ENCODE measurements at regions not wholly inside any gene's neighbourhood (a gene's known extent, or its start where the extent isn't known, plus 50 kb on each side); places are given as distances from the start of the nearest gene placed in this dataset.

DNA sequence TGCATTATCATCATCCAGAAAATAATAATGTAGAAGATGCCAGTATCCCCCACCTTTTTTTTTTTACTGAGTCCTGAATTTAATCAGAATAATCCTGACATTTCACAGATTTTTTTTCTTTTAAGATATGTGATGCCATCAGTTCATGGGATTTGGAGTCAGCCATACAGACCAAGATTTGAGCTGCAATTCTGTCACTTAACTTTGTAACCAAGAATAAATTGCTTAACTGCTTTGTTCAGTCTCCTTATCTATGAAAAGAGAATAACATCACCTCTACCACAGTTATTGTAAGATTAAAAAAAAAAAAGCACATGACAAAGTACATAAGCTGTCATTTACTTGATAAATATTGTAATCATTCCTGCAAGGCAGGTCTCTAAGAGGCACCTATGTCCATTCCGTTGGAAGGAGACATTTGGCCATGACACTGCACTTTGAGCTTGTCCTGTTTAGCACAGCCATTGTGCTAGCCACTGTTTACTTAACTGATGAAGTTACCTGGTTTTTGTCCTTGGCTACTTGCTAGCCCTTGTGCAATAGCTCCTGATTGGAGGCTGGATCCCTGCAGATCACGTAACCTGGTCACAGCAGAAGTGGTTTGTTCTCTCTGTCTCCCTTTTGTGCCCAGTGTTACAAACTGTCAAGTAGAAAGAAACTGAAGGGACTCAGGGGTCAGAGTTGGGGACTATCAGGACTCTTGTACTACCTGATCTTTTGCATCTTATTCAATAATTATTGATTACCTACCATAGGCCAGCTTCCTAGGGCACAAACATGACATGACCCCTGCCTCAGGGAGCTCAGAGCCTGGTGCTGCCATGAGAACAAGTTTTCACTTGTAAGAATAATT is 306.0 kb downstream of the WDR72 start:
- H3K18ac ChIP-seq (ENCODE audit: low read length), result no peak overlapping the region
- H3K79me1 ChIP-seq (ENCODE audit: low read length), result no peaks in the 10 kb centered on the region
- no peaks in the 10 kb centered on the region for H3K36me3 ChIP-seq (ENCODE audit: control insufficient read depth, insufficient read depth, low read length)
- H3K56ac ChIP-seq (ENCODE audit: low read length), result no peak overlapping the region
- H3K27me3 ChIP-seq (ENCODE audit: insufficient read depth, low read length, poor library complexity), result no peaks in the 10 kb centered on the region
- H2BK120ac ChIP-seq (ENCODE audit: low read depth, low read length), result no peak overlapping the region
- no peaks in the 10 kb centered on the region for H3K79me2 ChIP-seq (ENCODE audit: control insufficient read depth, insufficient read depth, low read length)
- no peak overlapping the region for H2AK5ac ChIP-seq (ENCODE audit: low read length)
- no peak overlapping the region for H2BK15ac ChIP-seq (replicated peaks; ENCODE audit: low read depth)
- DNase-seq, result no peak
- H3K4me2 ChIP-seq (ENCODE audit: low read length), result no peak overlapping the region
- no peak overlapping the region for H3K4ac ChIP-seq (ENCODE audit: low read depth, low read length)
- no peak overlapping the region for H3K27ac ChIP-seq (ENCODE audit: low read depth, low read length)
- no peak overlapping the region for H3K23ac ChIP-seq (ENCODE audit: low read length)
- H3K4me3 ChIP-seq (ENCODE audit: low read length), result no peak overlapping the region
- no peaks in the 10 kb centered on the region for H3K4me1 ChIP-seq (ENCODE audit: control insufficient read depth, low read depth, low read length)
- no peak overlapping the region for H3K9ac ChIP-seq (ENCODE audit: low read length)
- WGBS (ENCODE audit: extremely low coverage, insufficient coverage, low lambda C conversion rate), result no CpG with 5 or more reads among the region's 2 CpGs
- no peak overlapping the region for H4K5ac ChIP-seq (ENCODE audit: low read length)
- H4K8ac ChIP-seq (ENCODE audit: low read depth, low read length), result no peak overlapping the region
- no peak overlapping the region for H2BK5ac ChIP-seq (ENCODE audit: low read length)

DNA sequence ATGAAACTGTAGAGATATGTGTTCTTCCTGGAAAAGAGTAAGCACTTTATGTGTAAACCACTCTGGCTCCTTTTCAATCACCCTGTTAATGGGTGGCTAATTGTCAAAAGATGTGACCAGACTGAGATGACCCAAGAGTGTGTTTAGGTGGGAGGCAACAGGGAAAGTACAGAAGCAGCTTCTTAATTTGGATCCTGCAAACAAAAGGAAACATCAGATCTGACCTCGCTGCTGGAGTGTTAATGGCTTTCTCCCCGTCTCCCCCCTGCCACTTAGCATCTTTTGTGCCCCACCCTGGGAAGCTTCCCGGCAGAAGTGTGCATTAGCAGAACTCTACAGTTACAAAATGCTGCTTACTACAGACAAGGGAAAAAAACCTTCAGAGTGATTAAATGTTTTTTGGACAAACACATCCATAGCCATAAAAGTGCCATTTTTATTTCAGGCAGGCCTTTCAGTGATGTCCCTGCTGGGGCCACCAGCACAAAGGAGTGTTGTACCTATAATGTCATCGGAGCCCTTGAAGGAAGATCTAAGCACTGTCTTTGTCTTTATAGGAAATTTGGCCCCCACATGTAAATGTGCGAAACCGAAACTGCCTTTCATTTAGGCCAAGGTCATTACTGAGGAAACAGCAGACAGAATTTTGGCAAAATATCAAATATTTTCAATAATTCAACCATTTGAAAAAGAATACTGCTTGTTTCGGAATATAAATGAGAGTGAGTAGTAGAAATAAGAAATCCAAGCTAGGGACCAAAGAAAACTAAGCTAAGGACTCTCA is 311.0 kb downstream of the WDR72 start:
- no peaks in the 10 kb centered on the region for H3K27me3 ChIP-seq (ENCODE audit: insufficient read depth, low read length, poor library complexity)
- H2BK5ac ChIP-seq (ENCODE audit: low read length), result no peak overlapping the region
- peak; percentile 56 for DNase-seq
- no peak overlapping the region for H3K4me2 ChIP-seq (ENCODE audit: low read length)
- no peak overlapping the region for H2BK15ac ChIP-seq (replicated peaks; ENCODE audit: low read depth)
- H3K4ac ChIP-seq (ENCODE audit: low read depth, low read length), result no peak overlapping the region
- H3K9ac ChIP-seq (ENCODE audit: low read length), result no peak overlapping the region
- no CpG with 5 or more reads among the region's 7 CpGs for WGBS (ENCODE audit: extremely low coverage, insufficient coverage, low lambda C conversion rate)
- H2BK120ac ChIP-seq (ENCODE audit: low read depth, low read length), result no peak overlapping the region
- H3K18ac ChIP-seq (ENCODE audit: low read length), result no peak overlapping the region
- H3K79me2 ChIP-seq (ENCODE audit: control insufficient read depth, insufficient read depth, low read length), result no peaks in the 10 kb centered on the region
- H2AK5ac ChIP-seq (ENCODE audit: low read length), result no peak overlapping the region
- H3K4me3 ChIP-seq (ENCODE audit: low read length), result no peak overlapping the region
- no peak overlapping the region for H4K8ac ChIP-seq (ENCODE audit: low read depth, low read length)
- no peaks in the 10 kb centered on the region for H3K79me1 ChIP-seq (ENCODE audit: low read length)
- no peak overlapping the region for H3K27ac ChIP-seq (ENCODE audit: low read depth, low read length)
- H3K23ac ChIP-seq (ENCODE audit: low read length), result no peak overlapping the region
- H3K56ac ChIP-seq (ENCODE audit: low read length), result no peak overlapping the region
- no peaks in the 10 kb centered on the region for H3K36me3 ChIP-seq (ENCODE audit: control insufficient read depth, insufficient read depth, low read length)
- H4K5ac ChIP-seq (ENCODE audit: low read length), result no peak overlapping the region
- no peaks in the 10 kb centered on the region for H3K4me1 ChIP-seq (ENCODE audit: control insufficient read depth, low read depth, low read length)

DNA sequence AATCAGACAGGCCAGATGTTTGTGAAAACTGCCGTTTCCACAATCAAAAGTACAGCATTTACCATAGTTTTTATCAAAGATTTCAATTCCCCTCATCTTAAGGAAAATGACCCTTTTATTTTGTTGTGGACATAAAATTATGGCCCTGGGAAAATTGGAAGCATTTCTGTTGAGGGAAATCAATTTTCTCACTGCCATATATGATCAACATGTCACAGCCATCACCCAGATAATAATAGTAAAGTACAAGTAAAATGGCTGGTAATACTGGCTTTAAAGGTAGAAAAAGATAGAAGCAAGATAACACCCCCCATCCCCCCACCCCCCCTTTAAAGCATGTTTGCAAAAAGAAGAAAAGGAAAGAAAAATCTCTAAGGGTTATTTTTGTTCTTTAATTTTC is 311.7 kb downstream of the WDR72 start:
- no peak overlapping the region for H3K27ac ChIP-seq (ENCODE audit: low read depth, low read length)
- no CpG with 5 or more reads among the region's 1 CpG for WGBS (ENCODE audit: extremely low coverage, insufficient coverage, low lambda C conversion rate)

GRCh38 chr15:53447053-53447574 is 312.3 kb downstream of the WDR72 start:
- no peaks in the 10 kb centered on the region for H3K27me3 ChIP-seq (ENCODE audit: insufficient read depth, low read length, poor library complexity)
- H3K4ac ChIP-seq (ENCODE audit: low read depth, low read length), result no peak overlapping the region
- H2BK5ac ChIP-seq (ENCODE audit: low read length), result no peak overlapping the region
- no peaks in the 10 kb centered on the region for H3K79me2 ChIP-seq (ENCODE audit: control insufficient read depth, insufficient read depth, low read length)
- no peaks in the 10 kb centered on the region for H3K79me1 ChIP-seq (ENCODE audit: low read length)
- peak overlapping the region; percentile 19 for H2BK15ac ChIP-seq (replicated peaks; ENCODE audit: low read depth)
- H3K23ac ChIP-seq (ENCODE audit: low read length), result no peak overlapping the region
- H3K4me3 ChIP-seq (ENCODE audit: low read length), result no peak overlapping the region
- WGBS (ENCODE audit: extremely low coverage, insufficient coverage, low lambda C conversion rate), result no CpG with 5 or more reads among the region's 2 CpGs
- H3K4me2 ChIP-seq (ENCODE audit: low read length), result no peak overlapping the region
- no peak for DNase-seq
- no peak overlapping the region for H3K9ac ChIP-seq (ENCODE audit: low read length)
- no peaks in the 10 kb centered on the region for H3K4me1 ChIP-seq (ENCODE audit: control insufficient read depth, low read depth, low read length)
- no peak overlapping the region for H3K56ac ChIP-seq (ENCODE audit: low read length)
- H3K18ac ChIP-seq (ENCODE audit: low read length), result no peak overlapping the region
- no peaks in the 10 kb centered on the region for H3K36me3 ChIP-seq (ENCODE audit: control insufficient read depth, insufficient read depth, low read length)
- H4K5ac ChIP-seq (ENCODE audit: low read length), result no peak overlapping the region
- H3K27ac ChIP-seq (ENCODE audit: low read depth, low read length), result no peak overlapping the region
- H2BK120ac ChIP-seq (ENCODE audit: low read depth, low read length), result no peak overlapping the region
- no peak overlapping the region for H4K8ac ChIP-seq (ENCODE audit: low read depth, low read length)
- no peak overlapping the region for H2AK5ac ChIP-seq (ENCODE audit: low read length)

More for the DNA sequence above, 311.7 kb downstream of the WDR72 start:
- DNase-seq, result no peak
- no peak overlapping the region for H2BK15ac ChIP-seq (replicated peaks; ENCODE audit: low read depth)
- no peak overlapping the region for H3K56ac ChIP-seq (ENCODE audit: low read length)
- H3K79me1 ChIP-seq (ENCODE audit: low read length), result no peaks in the 10 kb centered on the region
- no peaks in the 10 kb centered on the region for H3K27me3 ChIP-seq (ENCODE audit: insufficient read depth, low read length, poor library complexity)
- H3K18ac ChIP-seq (ENCODE audit: low read length), result no peak overlapping the region
- H3K4me2 ChIP-seq (ENCODE audit: low read length), result no peak overlapping the region
- no peaks in the 10 kb centered on the region for H3K4me1 ChIP-seq (ENCODE audit: control insufficient read depth, low read depth, low read length)
- H3K23ac ChIP-seq (ENCODE audit: low read length), result no peak overlapping the region
- H2AK5ac ChIP-seq (ENCODE audit: low read length), result no peak overlapping the region
- H4K5ac ChIP-seq (ENCODE audit: low read length), result no peak overlapping the region
- H3K4ac ChIP-seq (ENCODE audit: low read depth, low read length), result no peak overlapping the region
- no peak overlapping the region for H2BK5ac ChIP-seq (ENCODE audit: low read length)
- H3K4me3 ChIP-seq (ENCODE audit: low read length), result no peak overlapping the region
- no peaks in the 10 kb centered on the region for H3K79me2 ChIP-seq (ENCODE audit: control insufficient read depth, insufficient read depth, low read length)
- H3K36me3 ChIP-seq (ENCODE audit: control insufficient read depth, insufficient read depth, low read length), result no peaks in the 10 kb centered on the region
- no peak overlapping the region for H4K8ac ChIP-seq (ENCODE audit: low read depth, low read length)
- no peak overlapping the region for H3K9ac ChIP-seq (ENCODE audit: low read length)
- no peak overlapping the region for H2BK120ac ChIP-seq (ENCODE audit: low read depth, low read length)

DNA sequence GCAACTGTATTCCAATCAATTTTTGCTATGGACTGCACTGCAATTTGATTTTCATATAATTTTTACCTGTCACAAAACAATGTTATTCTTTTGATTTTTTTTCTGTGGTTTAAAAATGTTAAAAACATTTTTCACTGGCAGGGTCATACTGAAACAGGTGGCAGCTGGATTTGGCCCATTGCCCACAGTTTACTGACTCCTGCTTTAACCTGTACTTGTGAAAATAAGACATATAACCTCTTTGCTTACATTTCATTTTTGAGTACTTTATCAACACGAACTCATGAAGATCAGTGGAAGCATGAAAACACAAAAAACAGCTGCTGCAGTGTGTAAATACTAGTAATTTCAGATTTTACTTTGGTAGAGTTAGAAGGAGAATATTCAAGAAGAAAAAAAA is 313.1 kb downstream of the WDR72 start:
- H3K4me2 ChIP-seq (ENCODE audit: low read length), result no peak overlapping the region
- no peak overlapping the region for H3K4me3 ChIP-seq (ENCODE audit: low read length)
- no peaks in the 10 kb centered on the region for H3K79me2 ChIP-seq (ENCODE audit: control insufficient read depth, insufficient read depth, low read length)
- H3K4me1 ChIP-seq (ENCODE audit: control insufficient read depth, low read depth, low read length), result no peaks in the 10 kb centered on the region
- no peak for DNase-seq
- no peak overlapping the region for H3K27ac ChIP-seq (ENCODE audit: low read depth, low read length)
- H3K18ac ChIP-seq (ENCODE audit: low read length), result no peak overlapping the region
- H4K5ac ChIP-seq (ENCODE audit: low read length), result no peak overlapping the region
- no peak overlapping the region for H3K56ac ChIP-seq (ENCODE audit: low read length)
- H3K27me3 ChIP-seq (ENCODE audit: insufficient read depth, low read length, poor library complexity), result no peaks in the 10 kb centered on the region
- no peaks in the 10 kb centered on the region for H3K79me1 ChIP-seq (ENCODE audit: low read length)
- WGBS (ENCODE audit: extremely low coverage, insufficient coverage, low lambda C conversion rate), result no CpG with 5 or more reads among the region's 1 CpG
- H3K9ac ChIP-seq (ENCODE audit: low read length), result no peak overlapping the region
- no peak overlapping the region for H2AK5ac ChIP-seq (ENCODE audit: low read length)
- H2BK15ac ChIP-seq (replicated peaks; ENCODE audit: low read depth), result no peak overlapping the region
- H2BK5ac ChIP-seq (ENCODE audit: low read length), result no peak overlapping the region
- no peak overlapping the region for H3K23ac ChIP-seq (ENCODE audit: low read length)
- H3K4ac ChIP-seq (ENCODE audit: low read depth, low read length), result no peak overlapping the region
- no peak overlapping the region for H2BK120ac ChIP-seq (ENCODE audit: low read depth, low read length)
- no peaks in the 10 kb centered on the region for H3K36me3 ChIP-seq (ENCODE audit: control insufficient read depth, insufficient read depth, low read length)
- no peak overlapping the region for H4K8ac ChIP-seq (ENCODE audit: low read depth, low read length)

All from mesendoderm (in vitro differentiated cells).